Muscle of back (tissue), 3 donors: ENCODE measurements at regions not wholly inside any gene's neighbourhood (a gene's known extent, or its start where the extent isn't known, plus 50 kb on each side); places are given as distances from the start of the nearest gene placed in this dataset.
"Not testable (repeated sequence)": the region's sequence is repeated elsewhere in the genome, so short reads cannot be mapped to it uniquely, and the experiment has no call there.

Experiments used
- DNase-seq, 3 donors: peaks; one replicate each; pipeline versions ENCODE4 v3.0.0 to v3.0.0-alpha.2; 2013

DNA sequence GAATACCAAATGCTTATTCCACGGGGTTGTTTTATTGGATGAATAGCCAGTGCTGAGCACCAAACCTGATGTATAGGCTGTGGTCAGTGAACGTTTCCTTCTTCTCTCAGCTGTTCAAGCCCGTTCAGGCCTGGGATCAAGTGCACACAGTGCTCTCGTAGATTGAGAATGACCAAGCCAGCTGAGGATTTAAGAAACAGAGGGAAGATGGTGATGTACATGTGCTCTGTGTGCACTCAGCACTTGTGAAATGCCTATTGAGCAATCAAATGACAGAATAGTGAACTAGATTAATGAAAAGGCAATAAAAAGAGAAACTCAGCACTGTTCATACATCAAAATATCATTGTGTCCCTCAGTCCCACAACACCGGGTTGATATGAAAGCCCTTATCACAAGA is 302.5 kb downstream of the BMPER start:
- no peak for DNase-seq

DNA sequence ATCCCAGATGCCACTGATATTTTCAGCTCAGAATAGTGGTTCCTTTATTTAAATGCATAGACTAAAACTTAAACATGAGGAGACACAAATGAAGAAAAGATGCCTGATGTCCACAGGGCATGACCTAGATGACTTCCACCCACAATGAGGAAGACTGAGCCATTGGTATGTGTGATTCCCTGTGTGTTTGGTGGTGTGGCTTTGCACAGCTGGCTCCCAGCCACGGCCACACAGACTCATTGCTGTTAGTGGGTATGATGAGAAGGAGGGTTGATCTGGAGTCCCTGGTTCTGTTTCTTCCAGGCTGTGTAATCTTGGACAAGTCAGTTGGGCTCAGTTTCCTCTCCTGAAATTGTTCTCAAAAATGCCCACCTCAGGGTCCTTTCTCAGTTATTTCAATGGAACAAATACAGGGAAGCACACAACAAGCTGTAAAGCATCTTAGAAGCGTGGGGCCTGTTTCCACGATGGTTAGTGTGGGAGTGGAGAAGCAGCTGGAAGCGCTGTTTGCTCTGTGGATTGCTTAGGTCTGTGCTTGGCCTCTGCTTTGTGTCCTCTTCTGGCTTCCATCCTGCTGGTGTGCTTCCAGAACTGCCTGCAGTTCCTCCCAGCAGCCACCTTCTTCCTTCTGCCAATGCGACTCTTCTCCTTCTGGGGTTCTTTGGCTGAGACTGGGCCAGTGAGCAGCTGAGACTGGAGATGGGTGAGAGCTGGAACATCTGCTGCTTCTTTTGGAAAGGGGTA is 303.7 kb downstream of the BMPER start:
- DNase-seq: peak in 2 of 3 donors; percentile 40 to 62

DNA sequence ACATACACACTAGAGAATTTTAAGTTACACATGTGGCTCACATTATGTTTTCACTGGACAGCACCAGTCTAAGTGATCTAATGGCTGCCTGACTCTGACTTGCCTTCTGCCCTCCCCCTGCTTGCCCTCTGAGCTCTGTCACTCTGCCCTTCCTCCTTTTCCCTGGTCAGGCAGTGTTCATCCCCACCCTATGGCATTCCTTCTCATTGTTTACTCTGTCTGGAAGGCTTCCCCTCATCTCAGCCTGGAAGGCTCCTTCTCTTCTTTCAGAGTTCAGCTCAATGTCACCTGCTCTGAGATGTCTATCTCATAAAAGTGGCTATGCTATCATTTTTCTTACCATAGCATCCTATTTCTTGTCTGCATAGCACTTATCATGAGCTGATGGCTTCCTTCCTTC is 305.7 kb downstream of the BMPER start:
- no peak for DNase-seq

DNA sequence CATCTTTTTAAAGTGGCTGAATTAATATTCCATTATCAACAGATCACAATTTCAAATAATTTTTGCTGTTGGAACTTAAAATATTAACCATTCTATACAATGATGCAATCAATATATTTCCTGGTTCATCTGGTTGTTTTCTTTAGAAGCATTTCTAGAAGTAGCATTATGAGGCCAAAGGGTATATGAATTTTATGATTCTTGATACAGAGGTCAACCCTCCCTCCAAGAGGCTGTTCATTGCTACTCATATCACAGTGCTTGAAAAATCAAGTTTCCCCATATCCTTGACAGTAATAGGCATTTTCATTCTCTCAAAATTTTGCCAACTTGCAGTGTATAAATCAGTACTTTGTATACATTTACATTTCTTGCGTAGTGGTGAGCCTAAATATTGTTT is 312.6 kb downstream of the BMPER start:
- no peak for DNase-seq

DNA sequence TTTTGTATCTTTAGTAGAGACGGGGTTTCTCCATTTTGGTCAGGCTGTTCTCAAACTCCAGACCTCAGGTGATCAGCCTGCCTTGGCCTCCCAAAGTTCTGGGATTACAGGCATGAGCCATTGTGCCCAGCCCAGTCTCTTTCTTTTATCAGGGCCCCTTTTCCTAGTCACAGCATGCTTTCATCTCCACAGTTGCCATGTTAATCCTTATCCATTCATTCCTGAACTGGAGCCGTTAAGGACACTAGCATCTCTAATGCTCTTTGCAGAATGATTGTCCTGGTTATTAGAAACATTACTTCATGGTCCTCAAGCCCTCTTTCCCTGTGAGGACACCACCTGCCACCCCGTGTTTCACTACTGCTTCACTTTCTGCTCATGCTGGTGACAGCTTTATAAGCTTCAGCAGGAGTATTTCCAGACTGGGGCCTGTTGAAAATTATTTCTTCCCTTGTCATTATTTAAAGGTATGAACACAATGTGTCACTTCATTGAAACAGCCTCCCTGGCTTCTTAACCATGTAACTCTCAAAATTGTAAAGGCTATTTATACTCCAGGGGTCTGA is 313.9 kb downstream of the BMPER start:
- DNase-seq: no peak

DNA sequence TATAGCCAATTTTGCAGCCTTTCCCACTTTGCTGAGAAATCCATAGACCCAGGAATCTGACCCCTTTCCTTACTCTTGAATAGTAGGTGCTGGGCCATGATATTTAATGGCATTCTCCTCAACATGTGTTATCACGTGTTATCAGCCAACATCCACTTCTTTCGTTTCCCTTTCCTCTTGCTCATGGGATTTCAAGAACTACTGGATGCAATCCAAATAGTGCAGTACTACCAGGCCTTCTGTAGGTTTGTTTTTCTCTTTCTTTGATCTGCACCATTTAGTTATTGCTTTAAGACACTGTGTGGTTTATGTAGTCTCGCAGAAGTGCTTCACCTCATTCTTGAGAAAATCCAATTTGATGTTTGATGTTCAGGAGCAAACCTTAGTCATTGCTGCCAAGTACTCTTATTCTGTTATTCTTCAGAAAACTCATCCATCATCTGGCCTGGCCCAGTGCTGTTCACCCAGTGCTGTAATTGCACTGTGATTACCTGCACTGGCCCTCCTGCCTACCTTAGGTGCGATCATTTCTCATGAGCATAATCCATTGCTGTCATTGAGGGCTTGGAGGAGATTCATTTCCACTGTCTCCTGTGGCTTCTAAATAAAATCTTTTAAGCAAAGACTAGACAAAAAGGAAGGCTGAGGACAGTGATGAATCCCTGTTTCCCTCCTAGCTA is 315.3 kb downstream of the BMPER start:
- no peak for DNase-seq

DNA sequence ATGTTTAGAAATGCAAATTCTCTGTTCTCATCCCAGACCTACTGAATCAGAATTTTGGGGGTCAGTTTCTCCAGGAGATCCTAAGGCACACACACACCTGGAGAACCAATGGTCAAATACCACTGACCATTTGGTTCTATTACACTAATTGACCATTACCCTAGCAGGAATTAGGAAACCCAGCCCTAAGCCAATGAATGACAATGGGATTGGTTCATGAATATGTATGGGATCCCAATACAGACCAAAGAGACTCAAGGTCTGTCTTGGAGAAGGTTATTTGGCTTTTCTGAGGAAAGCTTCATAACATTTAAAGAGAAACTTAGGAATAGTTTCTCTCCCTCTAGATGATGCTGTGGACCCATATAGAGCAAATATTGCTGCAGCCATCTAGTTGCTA is 317.0 kb downstream of the BMPER start:
- no peak for DNase-seq

DNA sequence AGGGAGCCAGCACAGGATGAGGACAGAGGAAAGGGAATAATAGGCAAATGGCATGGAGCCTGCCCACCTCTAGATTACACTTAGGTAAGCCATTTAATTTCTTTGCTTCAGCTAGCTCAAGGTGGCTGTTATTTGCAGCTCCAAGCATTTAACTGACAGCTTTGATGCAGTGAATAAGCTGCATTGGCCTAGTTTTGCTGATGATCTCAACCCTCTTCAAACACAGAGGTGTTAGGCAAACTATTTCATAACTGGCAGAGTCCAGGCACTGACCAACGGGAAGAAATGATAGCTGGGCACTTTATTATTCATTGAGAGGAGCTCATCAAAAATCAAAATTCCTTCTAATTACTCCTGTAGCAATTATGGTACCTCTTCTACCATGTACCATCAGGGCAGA is 317.4 kb downstream of the BMPER start:
- no peak for DNase-seq

DNA sequence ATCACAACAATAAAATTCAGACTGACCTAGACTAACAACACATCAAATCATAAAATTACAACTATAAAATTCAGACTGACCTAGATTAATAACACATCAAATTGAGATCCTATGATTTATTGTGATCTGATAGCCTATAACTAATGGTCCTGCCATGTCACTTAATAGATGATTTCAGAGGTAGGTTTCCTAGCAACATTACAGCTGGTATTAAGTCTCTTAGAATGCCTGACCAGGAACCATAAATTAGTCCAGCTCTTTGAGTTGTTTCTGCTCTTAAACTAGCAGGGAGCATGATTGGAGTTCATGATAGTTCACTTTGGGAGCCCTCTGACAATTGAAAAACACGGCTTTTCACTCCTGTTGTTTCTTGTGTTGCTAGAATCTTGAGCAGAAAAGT is 318.9 kb downstream of the BMPER start:
- DNase-seq: no peak

DNA sequence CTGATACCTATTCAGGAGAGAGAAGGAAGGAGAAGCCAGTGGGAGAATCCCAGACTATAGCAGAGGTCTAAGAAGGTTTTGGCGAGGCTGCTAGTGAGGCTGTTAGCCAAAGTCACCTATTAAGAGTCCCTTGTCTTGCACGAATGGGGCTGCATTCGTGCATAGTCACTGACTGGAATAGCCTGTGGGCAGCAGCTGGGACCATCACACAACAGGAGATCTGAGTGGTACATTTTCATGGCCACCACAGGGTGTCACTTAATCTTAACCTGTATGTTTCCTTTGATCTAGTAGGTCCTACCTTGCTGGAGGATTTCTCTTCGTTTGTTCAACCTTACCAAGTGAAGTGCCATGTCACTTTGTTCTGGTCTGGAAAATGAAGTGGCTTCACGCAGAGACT is 319.9 kb downstream of the BMPER start:
- no peak for DNase-seq

DNA sequence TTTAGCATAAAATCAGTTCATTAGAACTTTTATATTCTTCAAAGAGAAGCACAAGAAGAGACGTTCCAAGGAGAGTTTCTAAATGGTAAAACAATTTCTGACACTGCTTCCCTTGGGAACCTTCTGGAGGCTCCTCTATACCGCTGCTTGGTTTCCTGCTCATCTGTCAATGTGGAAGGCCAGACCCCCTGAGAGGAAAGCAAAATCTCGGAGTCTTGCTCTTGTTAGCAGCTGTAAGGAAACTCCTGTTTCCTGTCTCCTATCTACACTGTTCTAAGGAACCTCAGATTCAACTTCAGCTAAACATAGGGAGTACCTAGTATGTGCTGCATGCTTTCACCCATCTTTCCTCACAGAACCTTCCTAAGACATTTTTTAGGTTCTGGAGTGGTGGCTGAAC is 322.2 kb downstream of the BMPER start:
- peak in 1 of 3 donors; percentile 27 for DNase-seq

DNA sequence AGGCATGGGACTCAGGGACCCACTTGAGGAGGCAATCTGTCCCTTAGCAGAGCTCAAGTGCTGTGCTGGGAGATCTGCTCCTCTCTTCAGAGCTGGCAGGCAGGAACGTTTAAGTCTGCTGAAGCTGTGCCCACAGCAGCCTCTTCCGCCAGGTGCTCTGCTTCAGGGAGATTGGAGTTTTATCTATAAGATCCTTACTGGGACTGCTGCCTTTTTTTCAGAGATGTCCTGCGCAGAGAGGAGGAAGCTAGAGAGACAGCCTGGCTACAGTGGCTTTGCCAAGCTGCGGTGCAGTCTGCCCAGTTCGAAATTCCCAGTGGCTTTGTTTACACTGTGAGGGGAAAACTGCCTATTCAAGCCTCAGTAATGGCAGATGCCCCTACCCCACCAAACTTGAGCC is 329.8 kb downstream of the BMPER start:
- not testable (repeated sequence) for DNase-seq

DNA sequence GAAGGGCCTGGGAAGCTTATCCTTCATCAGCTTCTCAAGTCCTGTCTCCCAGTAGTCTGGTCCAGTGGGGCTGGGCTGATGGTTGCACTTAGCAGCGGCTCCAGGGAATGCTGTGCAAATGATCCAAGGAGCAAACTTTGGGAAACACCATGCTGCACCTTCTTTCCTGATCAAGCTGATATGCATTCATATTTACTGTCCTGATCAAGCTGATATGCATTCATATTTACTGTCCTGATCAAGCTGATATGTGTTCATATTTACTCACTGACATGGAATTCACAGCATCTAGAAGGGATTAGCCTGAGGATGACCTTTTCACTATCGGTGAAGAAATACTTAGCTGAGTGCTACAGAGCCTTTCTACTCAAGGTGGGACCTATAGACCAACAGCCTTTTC is 330.7 kb downstream of the BMPER start:
- no peak for DNase-seq

DNA sequence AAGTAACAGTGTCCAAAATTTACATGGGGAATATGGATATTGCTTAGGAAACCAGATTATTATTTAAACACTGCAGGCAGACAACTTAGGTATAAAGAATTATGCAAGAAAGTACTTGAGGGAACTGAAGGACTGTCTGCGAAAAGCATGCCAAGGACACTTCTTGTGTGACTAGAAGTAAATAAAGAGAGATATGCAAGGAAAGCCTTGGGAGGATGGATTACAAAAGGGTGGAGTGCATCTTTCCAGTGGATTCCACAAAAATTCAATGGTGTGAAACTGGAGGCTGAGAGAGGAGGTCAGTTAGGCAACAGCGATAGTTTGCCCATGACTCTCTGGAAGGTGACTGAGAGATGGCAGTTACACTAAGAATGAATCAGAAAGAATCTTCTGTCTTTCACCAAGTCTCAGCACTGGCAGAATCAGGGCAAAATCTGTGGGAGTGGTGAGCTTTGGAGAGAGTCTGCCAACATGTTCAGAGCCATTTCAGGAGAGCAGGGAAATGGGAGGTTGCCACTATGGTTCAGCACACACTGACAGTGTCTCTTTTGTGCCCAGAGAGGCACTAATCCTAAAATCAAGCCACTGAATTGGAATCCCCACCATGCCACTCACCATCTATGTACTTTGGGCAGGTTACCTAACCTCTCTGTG is 331.6 kb downstream of the BMPER start:
- no peak for DNase-seq

DNA sequence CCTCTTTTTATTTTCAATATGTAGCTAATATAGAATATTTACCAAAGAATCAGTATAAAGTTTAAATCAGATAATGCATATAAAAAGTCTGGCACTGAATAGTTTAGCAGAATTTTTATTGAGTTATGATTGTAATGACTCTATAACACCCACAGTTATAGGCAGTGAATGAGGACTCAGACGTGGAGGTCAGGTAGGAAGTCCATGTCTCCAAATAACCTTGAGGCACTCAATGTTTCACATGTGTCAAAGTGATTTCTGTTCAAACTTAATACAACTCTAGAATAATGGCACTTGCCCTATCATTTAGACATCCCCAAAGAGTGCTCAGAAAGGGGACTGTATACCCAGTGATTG is 332.1 kb downstream of the BMPER start:
- DNase-seq: no peak

DNA sequence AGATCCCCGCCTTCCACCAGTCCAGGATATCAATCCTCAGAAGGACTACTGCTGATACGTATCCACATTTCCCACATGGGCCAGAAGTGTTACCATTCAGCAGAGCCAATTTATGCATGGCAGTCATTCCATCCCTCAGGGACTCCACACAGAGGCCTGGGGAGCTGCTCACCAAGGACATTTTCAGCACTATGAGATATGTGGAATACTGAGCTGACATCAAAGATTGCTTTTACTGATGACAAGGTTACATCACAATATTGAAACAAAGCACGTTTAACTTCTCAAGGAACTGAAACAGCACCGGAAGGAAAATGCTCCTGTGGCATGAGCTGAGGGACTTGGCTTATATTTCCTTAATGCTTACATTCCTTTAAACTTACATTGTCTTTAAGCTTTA is 335.1 kb downstream of the BMPER start:
- DNase-seq: no peak

DNA sequence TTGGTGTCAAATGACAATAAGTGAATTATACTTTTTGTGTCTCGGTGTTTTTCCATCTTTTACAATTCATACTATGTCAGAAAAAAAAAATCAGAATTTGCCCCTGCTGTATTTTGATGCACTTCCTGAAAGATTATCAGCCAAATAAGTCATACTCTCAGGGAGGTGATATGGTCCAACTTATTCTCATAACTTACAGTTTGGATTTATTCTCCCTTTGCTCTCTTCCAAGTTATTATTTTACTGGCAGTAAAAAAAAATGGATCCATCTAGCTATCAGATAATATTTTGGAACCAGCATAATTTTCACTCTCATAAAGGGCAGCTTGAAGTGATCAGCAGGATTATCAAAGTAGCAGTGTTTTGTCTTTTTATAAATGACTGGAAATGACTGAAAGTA is 337.1 kb downstream of the BMPER start:
- DNase-seq: peak in 2 of 3 donors; percentile 22 to 37

DNA sequence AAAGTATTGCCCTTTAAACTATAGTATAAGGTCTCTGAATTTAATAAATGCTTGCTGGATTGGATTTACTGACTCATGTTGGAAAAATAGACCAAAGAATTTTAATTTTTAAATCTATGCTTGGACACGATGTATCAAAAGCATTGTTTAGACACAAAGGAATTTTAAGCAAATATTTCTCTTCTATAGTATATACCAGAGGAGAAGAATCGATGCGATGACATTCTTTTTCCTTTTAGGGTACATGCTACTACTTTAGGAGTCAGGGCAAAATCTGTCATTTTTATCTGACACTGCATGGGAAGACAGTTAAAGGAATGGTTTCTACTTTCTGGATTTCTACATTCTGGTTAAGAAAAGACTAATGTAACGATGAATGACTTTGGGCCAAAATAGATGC is 339.9 kb downstream of the BMPER start:
- DNase-seq: no peak

DNA sequence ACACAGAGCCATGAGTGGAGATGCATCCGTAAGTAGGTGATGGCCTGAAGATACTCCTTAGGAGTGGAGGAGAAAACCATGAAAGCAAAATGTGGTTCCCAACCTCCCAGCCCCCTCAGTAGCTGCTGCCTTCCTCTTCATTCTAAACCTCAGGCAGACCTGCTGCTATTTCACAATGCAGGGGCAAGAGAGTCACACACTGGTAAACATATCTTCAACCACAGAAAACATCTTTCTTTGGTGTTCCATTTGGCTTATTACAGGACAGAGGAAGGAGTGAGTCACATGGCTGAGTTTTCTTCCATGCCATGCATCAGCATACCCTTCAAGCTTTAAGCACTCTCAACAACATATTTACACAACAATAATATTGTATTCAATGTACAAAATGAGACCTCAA is 342.1 kb downstream of the BMPER start:
- DNase-seq: no peak

DNA sequence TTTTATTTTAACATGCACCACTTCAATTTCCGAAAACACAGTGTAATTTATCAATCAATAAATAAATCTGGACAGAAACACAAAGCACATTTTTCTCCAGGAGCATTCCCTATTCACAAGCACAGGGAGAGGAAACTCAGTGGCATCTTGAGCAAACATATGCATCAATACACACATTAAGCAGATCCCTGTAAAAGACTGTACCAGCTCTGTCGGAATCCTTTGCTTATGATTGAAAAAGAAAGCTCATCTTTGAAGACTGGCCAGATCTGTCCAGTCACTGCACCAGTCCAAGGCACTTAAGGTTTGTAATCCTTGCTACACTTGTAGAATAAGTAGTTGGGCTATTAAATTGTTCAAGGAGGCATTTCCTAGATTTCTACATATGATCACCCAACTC is 343.9 kb downstream of the BMPER start:
- no peak for DNase-seq

DNA sequence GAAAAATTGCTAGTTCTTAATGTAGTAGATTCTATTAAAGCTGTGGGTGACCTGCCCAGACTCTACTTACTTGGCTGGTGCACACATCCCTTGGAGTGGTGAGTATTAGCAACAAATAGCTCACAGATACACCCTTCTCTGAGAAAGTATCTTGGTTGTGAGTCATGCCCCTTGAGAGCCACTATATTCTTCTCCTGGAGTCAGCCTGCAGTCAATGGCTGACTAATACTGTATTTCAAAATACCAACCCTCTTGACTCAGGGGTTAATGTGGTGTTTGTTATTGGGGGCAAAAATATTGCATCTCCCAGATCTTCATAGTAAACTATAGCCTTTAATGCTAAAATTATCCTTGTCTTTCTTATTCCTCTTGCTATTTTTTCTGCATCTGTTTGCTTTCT is 354.9 kb downstream of the BMPER start:
- peak; percentile 48 to 90 (median 78) for DNase-seq

DNA sequence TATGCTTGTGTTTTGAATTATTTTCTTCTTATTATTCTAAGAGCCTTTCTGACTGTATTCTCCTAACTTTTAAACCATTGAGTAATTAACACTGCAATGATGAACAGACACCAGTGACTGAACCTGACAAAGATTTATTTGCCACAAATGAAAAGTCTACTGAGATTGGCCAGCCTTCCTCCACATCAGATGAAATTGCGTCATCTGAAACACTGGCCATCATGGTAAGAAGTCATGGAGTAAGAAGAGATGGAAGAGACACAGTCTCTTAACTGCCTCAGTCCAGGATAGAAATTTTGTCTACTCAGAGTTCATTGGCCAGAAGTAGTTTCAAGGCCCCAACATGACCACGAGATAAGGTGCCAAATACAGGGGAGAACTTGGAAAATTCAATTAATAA is 357.8 kb downstream of the BMPER start:
- no peak for DNase-seq

DNA sequence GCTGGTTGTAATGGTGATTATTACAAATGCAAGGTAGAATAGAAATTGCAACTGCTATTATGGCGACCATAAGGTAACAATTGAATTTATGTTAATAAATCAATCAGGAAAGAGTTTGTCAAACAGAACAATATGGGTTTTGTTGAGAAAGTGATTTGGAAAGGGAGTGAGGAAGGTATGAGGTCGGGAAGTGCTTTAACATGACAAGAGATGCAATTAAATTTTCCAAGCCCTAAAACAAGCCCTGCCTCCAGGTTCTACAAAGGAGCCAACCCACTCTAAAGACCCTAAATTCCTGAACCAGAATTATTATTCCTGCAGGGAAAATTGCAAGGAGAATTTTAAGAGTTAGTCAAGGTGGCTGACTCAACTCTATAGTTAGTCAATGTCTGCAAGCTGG is 363.7 kb downstream of the BMPER start:
- no peak for DNase-seq
